HEK293 (cell line): ENCODE measurements at regions not wholly inside any gene's neighbourhood (a gene's known extent, or its start where the extent isn't known, plus 50 kb on each side); places are given as distances from the start of the nearest gene placed in this dataset.

ENCODE experiments used
- CTCF ChIA-PET: fragments of 350-600 bp; formaldehyde crosslinking; extraction: SDS; loops from one replicate; lab custom pipeline; 2021; ENCODE audit warnings: antibody characterized with exemption; lab: Yijun Ruan, JAX
- POLR2A ChIA-PET: fragments of 300-600 bp; formaldehyde crosslinking; extraction: SDS; loops from one replicate; lab custom pipeline; 2020; ENCODE audit warnings: antibody characterized with exemption, inconsistent platforms; lab: Yijun Ruan, JAX
- H3K27ac ChIP-seq: fragments of 200-500 bp; sonication (Bioruptor generic); 2 replicates; pipeline ENCODE4 v1.5.1; 2014; ENCODE audit warnings: low read depth, low read length, control low read depth, inconsistent platforms; ENCODE audit errors: extremely low read depth
- H3K36me3 ChIP-seq, 2 experiments: fragments of 200-500 bp in 1 of 2; sonication (Bioruptor generic) in 1 of 2; 1 replicate in 1 of 2; 2 replicates in 1 of 2; pipeline ENCODE4 v1.5.1; 2014 to 2017; ENCODE audit warnings: inconsistent platforms in 2 of 2, low read length in 2 of 2; ENCODE audit not compliant: control insufficient read depth in 2 of 2, insufficient read depth in 1 of 2
- H3K4me1 ChIP-seq: fragments of 200-500 bp; sonication (Bioruptor generic); 2 replicates; pipeline ENCODE4 v1.5.1; 2014; ENCODE audit warnings: mild to moderate bottlenecking, low read length, inconsistent platforms; ENCODE audit not compliant: control insufficient read depth, insufficient read depth
- H3K4me3 ChIP-seq: 2 replicates; pipeline ENCODE4 v1.5.1; 2011; ENCODE audit warnings: low read depth, mild to moderate bottlenecking, control low read depth, low read length, moderate library complexity
- H3K9me3 ChIP-seq: fragments of 200-500 bp; sonication (Bioruptor generic); 2 replicates; pipeline ENCODE4 v1.5.1; 2014; ENCODE audit warnings: low read depth, low read length, inconsistent platforms; ENCODE audit not compliant: control insufficient read depth, insufficient read depth
- GLI4 ChIP-seq: fragments of 450-650 bp; formaldehyde crosslinking; IDR thresholded peaks from 2 replicates; pipeline ENCODE4 v1.5.1; 2016; ENCODE audit warnings: missing biosample characterization, missing genetic modification characterization
- GLIS1 ChIP-seq: fragments of 450-650 bp; formaldehyde crosslinking; IDR thresholded peaks from 2 replicates; pipeline ENCODE4 v1.5.1; 2016; ENCODE audit warnings: missing biosample characterization, missing genetic modification characterization
- KLF7 ChIP-seq: fragments of 450-650 bp; formaldehyde crosslinking; IDR thresholded peaks from 2 replicates; pipeline ENCODE4 v1.5.1; 2016; ENCODE audit warnings: missing biosample characterization, missing genetic modification characterization, borderline replicate concordance
- MZF1 ChIP-seq: fragments of 450-650 bp; formaldehyde crosslinking; IDR thresholded peaks from 2 replicates; pipeline ENCODE4 v1.5.1; 2017; ENCODE audit warnings: missing biosample characterization, missing genetic modification characterization, borderline replicate concordance
- OVOL3 ChIP-seq: fragments of 450-650 bp; formaldehyde crosslinking; IDR thresholded peaks from 2 replicates; pipeline ENCODE4 v1.5.1; 2016; ENCODE audit warnings: missing biosample characterization, missing genetic modification characterization
- SCRT1 ChIP-seq: fragments of 450-650 bp; formaldehyde crosslinking; IDR thresholded peaks from 2 replicates; pipeline ENCODE4 v1.5.1; 2016; ENCODE audit warnings: missing biosample characterization, missing genetic modification characterization, borderline replicate concordance
- ZBTB20 ChIP-seq: fragments of 450-650 bp; formaldehyde crosslinking; IDR thresholded peaks from 2 replicates; pipeline ENCODE4 v1.5.1; 2016; ENCODE audit warnings: missing biosample characterization, missing genetic modification characterization
- ZNF132 ChIP-seq: fragments of 450-650 bp; formaldehyde crosslinking; IDR thresholded peaks from 2 replicates; pipeline ENCODE4 v1.5.1; 2017; ENCODE audit warnings: missing biosample characterization, missing genetic modification characterization, borderline replicate concordance
- ZNF138 ChIP-seq: fragments of 450-650 bp; formaldehyde crosslinking; IDR thresholded peaks from 2 replicates; pipeline ENCODE4 v1.5.1; 2016; ENCODE audit warnings: missing biosample characterization, missing genetic modification characterization, borderline replicate concordance
- ZNF146 ChIP-seq: fragments of 450-650 bp; formaldehyde crosslinking; IDR thresholded peaks from 2 replicates; pipeline ENCODE4 v1.5.1; 2016; ENCODE audit warnings: missing biosample characterization, missing genetic modification characterization
- ZNF174 ChIP-seq: fragments of 450-650 bp; formaldehyde crosslinking; IDR thresholded peaks from 2 replicates; pipeline ENCODE4 v1.5.0; 2017; ENCODE audit warnings: missing biosample characterization, mild to moderate bottlenecking, missing genetic modification characterization
- ZNF184 ChIP-seq: fragments of 450-650 bp; IDR thresholded peaks from 2 replicates; pipeline ENCODE4 v1.5.1; 2018; ENCODE audit warnings: missing biosample characterization, mild to moderate bottlenecking, missing genetic modification characterization
- ZNF211 ChIP-seq: fragments of 450-650 bp; formaldehyde crosslinking; IDR thresholded peaks from 2 replicates; pipeline ENCODE4 v1.5.1; 2016; ENCODE audit warnings: low read depth, missing biosample characterization, missing genetic modification characterization
- ZNF239 ChIP-seq: fragments of 450-650 bp; formaldehyde crosslinking; IDR thresholded peaks from 2 replicates; pipeline ENCODE4 v1.5.1; 2016; ENCODE audit warnings: missing biosample characterization, missing genetic modification characterization
- ZNF341 ChIP-seq: fragments of 450-650 bp; formaldehyde crosslinking; IDR thresholded peaks from 2 replicates; pipeline ENCODE4; 2016; ENCODE audit warnings: low read depth, missing biosample characterization, missing genetic modification characterization
- ZNF423 ChIP-seq: fragments of 450-650 bp; formaldehyde crosslinking; IDR thresholded peaks from 2 replicates; pipeline ENCODE4 v1.5.1; 2016; ENCODE audit warnings: missing biosample characterization, missing genetic modification characterization
- ZNF426 ChIP-seq: fragments of 450-650 bp; formaldehyde crosslinking; IDR thresholded peaks from 2 replicates; pipeline ENCODE4 v1.5.1; 2017; ENCODE audit warnings: missing biosample characterization, missing genetic modification characterization, mild to moderate bottlenecking, inconsistent platforms, moderate library complexity
- ZNF548 ChIP-seq: fragments of 450-650 bp; formaldehyde crosslinking; IDR thresholded peaks from 2 replicates; pipeline ENCODE4 v1.5.1; 2016; ENCODE audit warnings: missing biosample characterization, missing genetic modification characterization
- ZNF747 ChIP-seq: fragments of 450-650 bp; formaldehyde crosslinking; IDR thresholded peaks from 2 replicates; pipeline ENCODE4 v1.5.1; 2016; ENCODE audit warnings: missing biosample characterization, missing genetic modification characterization
- ZNF785 ChIP-seq: fragments of 450-650 bp; formaldehyde crosslinking; IDR thresholded peaks from 2 replicates; pipeline ENCODE4 v1.5.1; 2016; ENCODE audit warnings: missing biosample characterization, missing genetic modification characterization
- ZSCAN16 ChIP-seq: fragments of 450-650 bp; formaldehyde crosslinking; IDR thresholded peaks from 2 replicates; pipeline ENCODE4 v1.5.1; 2016; ENCODE audit warnings: missing biosample characterization, missing genetic modification characterization
- TF ChIP-seq, protein P1 (sequence below): fragments of 450-650 bp; formaldehyde crosslinking; IDR thresholded peaks from 2 replicates; pipeline ENCODE4 v1.5.1; 2017; ENCODE audit warnings: missing biosample characterization, missing genetic modification characterization
- TF ChIP-seq, protein P2 (sequence below): fragments of 450-650 bp; formaldehyde crosslinking; IDR thresholded peaks from 2 replicates; pipeline ENCODE4 v1.5.1; 2016; ENCODE audit warnings: missing biosample characterization, missing genetic modification characterization
- TF ChIP-seq, protein P3 (sequence below): fragments of 450-650 bp; formaldehyde crosslinking; IDR thresholded peaks from 2 replicates; pipeline ENCODE4 v1.5.1; 2016; ENCODE audit warnings: missing biosample characterization, missing genetic modification characterization
- TF ChIP-seq, protein P4 (sequence below): fragments of 450-650 bp; formaldehyde crosslinking; IDR thresholded peaks from 2 replicates; pipeline ENCODE4 v1.5.1; 2016; ENCODE audit warnings: missing biosample characterization, missing genetic modification characterization

DNA sequence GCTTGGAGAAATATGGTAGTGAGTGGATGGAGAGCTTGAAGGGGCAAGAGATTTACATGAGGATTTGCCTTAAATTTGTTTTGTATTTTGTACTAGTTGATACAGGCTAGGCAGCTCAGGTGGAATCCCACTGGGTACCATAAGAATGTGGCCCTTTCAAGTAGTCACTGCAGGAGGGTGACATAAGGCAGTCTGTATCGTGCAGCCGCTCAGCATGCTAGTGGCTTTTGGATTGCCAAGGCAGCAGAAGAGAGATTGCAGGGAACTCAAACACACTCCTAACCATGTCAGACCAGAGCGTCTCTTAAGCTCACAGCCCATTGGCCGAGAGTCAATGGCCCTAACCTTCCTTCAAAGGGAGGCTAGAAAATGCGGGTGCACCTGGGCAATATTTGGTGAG is 420.0 kb downstream of the ADGRL2 start (continued):
- no peak for TF ChIP-seq GLI4 (tag by site-specific recombination)
- no peak for TF ChIP-seq SCRT1 (tag by site-specific recombination)
- TF ChIP-seq OVOL3 (tag by site-specific recombination), result no peak

DNA sequence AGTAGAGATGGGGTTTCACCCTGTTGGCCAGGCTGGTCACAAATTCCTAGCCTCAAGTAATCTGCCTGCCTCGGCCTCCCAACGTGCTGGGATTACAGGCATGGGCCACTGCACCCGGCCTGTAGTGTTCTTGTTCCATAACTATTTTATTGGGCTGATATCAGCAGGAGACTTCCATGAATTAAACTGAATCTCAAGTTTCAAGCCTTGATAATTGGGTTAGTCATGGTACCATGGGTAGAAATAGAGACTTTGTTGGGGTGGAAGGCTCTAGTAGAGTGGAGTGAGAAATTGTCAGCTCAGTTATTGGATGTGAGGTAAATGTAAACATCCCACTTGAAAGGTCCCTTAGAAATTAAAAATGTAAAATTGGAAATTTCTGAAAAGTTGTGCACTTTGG is 419.1 kb downstream of the ADGRL2 start:
- no peak overlapping the region for H3K27ac ChIP-seq

DNA sequence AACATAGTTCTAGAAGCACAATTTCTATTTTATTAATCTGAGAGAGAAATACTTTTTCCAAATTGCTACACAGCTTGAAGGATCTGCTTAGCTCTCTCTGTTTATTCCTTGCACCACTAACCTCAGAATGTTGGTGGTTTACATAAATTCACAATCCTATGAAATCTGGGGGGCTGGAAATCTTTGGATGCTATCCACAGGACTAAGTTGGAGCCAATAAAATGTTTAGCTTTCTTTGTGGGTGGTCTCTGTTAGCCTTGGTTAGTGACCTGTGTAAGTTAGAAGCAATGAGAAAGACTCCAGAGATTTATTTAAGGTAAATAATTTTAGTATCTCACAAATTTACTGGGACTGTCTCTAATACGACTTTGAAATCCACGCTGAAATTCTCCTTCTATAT is 418.1 kb downstream of the ADGRL2 start:
- ChIA-PET POLR2A (no interaction called here), CTCF (interaction anchor here (0.6 kb wide), 1 partner anchor 64 kb away, joined by 3 read pairs; no protein-coding TSS in a partner anchor)

More for the DNA sequence above, 419.1 kb downstream of the ADGRL2 start:
- no peaks in the 10 kb centered on the region for H3K36me3 ChIP-seq
- ChIA-PET POLR2A (no interaction called here), CTCF (no interaction called here)
- no peaks in the 10 kb centered on the region for H3K4me1 ChIP-seq
- TF ChIP-seq ZBTB20 (tag by site-specific recombination), result no peak
- H3K4me3 ChIP-seq, result no peak overlapping the region
- H3K9me3 ChIP-seq, result no peaks in the 10 kb centered on the region

DNA sequence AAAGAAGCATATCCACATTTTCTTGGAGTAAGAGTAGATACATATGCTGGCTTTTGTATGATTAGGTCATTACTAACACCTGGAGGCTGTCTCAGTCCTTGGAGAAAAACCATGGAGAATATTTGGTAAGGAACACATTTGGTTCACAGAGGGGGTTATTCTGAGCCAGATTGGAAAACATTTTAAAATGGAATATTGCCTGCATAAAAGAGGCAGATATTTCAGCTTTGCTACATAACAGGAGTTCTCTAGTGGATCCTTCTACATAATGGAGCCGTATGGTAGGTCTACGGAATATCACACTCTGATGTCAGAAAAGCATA is 415.1 kb downstream of the ADGRL2 start:
- Histone ChIP-seq H3K27ac (no peak overlapping the region), H3K4me1 (no peaks in the 10 kb centered on the region), H3K9me3 (no peaks in the 10 kb centered on the region), H3K36me3 (no peaks in the 10 kb centered on the region), H3K4me3 (no peak overlapping the region)
- CTCF ChIA-PET, result no interaction called here
- POLR2A ChIA-PET, result no interaction called here
- TF ChIP-seq MZF1 (tag by site-specific recombination), result no peak
- TF ChIP-seq, protein P1, sequence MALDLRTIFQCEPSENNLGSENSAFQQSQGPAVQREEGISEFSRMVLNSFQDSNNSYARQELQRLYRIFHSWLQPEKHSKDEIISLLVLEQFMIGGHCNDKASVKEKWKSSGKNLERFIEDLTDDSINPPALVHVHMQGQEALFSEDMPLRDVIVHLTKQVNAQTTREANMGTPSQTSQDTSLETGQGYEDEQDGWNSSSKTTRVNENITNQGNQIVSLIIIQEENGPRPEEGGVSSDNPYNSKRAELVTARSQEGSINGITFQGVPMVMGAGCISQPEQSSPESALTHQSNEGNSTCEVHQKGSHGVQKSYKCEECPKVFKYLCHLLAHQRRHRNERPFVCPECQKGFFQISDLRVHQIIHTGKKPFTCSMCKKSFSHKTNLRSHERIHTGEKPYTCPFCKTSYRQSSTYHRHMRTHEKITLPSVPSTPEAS (tag by site-specific recombination), result no peak
- no peak for TF ChIP-seq ZNF785
- TF ChIP-seq, protein P2, sequence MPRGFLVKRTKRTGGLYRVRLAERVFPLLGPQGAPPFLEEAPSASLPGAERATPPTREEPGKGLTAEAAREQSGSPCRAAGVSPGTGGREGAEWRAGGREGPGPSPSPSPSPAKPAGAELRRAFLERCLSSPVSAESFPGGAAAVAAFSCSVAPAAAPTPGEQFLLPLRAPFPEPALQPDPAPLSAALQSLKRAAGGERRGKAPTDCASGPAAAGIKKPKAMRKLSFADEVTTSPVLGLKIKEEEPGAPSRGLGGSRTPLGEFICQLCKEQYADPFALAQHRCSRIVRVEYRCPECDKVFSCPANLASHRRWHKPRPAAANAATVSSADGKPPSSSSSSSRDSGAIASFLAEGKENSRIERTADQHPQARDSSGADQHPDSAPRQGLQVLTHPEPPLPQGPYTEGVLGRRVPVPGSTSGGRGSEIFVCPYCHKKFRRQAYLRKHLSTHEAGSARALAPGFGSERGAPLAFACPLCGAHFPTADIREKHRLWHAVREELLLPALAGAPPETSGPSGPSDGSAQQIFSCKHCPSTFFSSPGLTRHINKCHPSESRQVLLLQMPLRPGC, result no peak
- TF ChIP-seq ZNF138 (tag by site-specific recombination), result no peak
- TF ChIP-seq ZNF184 (tag by site-specific recombination), result no peak
- TF ChIP-seq ZNF341 (tag by site-specific recombination), result no peak
- TF ChIP-seq ZNF747 (tag by site-specific recombination), result no peak
- no peak for TF ChIP-seq ZNF423
- no peak for TF ChIP-seq ZNF548 (tag by site-specific recombination)
- TF ChIP-seq ZNF146 (tag by site-specific recombination), result no peak
- TF ChIP-seq KLF7 (tag by site-specific recombination), result no peak
- TF ChIP-seq, protein P3, sequence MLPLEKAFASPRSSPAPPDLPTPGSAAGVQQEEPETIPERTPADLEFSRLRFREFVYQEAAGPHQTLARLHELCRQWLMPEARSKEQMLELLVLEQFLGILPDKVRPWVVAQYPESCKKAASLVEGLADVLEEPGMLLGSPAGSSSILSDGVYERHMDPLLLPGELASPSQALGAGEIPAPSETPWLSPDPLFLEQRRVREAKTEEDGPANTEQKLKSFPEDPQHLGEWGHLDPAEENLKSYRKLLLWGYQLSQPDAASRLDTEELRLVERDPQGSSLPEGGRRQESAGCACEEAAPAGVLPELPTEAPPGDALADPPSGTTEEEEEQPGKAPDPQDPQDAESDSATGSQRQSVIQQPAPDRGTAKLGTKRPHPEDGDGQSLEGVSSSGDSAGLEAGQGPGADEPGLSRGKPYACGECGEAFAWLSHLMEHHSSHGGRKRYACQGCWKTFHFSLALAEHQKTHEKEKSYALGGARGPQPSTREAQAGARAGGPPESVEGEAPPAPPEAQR (tag by site-specific recombination), result no peak
- no peak for TF ChIP-seq ZSCAN16 (tag by site-specific recombination)
- no peak for TF ChIP-seq ZNF174 (tag by site-specific recombination)
- TF ChIP-seq, protein P4, sequence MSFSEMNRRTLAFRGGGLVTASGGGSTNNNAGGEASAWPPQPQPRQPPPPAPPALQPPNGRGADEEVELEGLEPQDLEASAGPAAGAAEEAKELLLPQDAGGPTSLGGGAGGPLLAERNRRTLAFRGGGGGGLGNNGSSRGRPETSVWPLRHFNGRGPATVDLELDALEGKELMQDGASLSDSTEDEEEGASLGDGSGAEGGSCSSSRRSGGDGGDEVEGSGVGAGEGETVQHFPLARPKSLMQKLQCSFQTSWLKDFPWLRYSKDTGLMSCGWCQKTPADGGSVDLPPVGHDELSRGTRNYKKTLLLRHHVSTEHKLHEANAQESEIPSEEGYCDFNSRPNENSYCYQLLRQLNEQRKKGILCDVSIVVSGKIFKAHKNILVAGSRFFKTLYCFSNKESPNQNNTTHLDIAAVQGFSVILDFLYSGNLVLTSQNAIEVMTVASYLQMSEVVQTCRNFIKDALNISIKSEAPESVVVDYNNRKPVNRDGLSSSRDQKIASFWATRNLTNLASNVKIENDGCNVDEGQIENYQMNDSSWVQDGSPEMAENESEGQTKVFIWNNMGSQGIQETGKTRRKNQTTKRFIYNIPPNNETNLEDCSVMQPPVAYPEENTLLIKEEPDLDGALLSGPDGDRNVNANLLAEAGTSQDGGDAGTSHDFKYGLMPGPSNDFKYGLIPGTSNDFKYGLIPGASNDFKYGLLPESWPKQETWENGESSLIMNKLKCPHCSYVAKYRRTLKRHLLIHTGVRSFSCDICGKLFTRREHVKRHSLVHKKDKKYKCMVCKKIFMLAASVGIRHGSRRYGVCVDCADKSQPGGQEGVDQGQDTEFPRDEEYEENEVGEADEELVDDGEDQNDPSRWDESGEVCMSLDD (tag by site-specific recombination), result no peak

More for the DNA sequence above, 418.1 kb downstream of the ADGRL2 start:
- no peak overlapping the region for H3K4me3 ChIP-seq
- TF ChIP-seq ZNF132 (tag by site-specific recombination), result no peak
- TF ChIP-seq ZNF211 (tag by site-specific recombination), result no peak
- TF ChIP-seq ZNF426 (tag by site-specific recombination), result no peak
- TF ChIP-seq ZNF239 (tag by site-specific recombination), result no peak
- no peak for TF ChIP-seq GLIS1 (tag by site-specific recombination)
- no peaks in the 10 kb centered on the region for H3K9me3 ChIP-seq
- H3K27ac ChIP-seq, result no peak overlapping the region
- no peaks in the 10 kb centered on the region for H3K36me3 ChIP-seq
- H3K4me1 ChIP-seq, result no peaks in the 10 kb centered on the region
